Transverse colon (tissue), 4 donors: ENCODE measurements at regions not wholly inside any gene's neighbourhood (a gene's known extent, or its start where the extent isn't known, plus 50 kb on each side); places are given as distances from the start of the nearest gene placed in this dataset.

Experiments
- POLR2A ChIP-seq: fragments of 450-650 bp; IDR thresholded peaks from one replicate; pipeline ENCODE4 v1.6.1; 2016; ENCODE audit warnings: antibody characterized with exemption, mild to moderate bottlenecking, moderate library complexity
- POLR2AphosphoS5 ChIP-seq, 3 donors: sonication (generic); formaldehyde crosslinking; IDR thresholded peaks; one replicate each; pipeline ENCODE4 v1.6.1; 2016; ENCODE audit warnings: antibody characterized with exemption in 3 of 3
- TF ChIP-seq, protein P1 (sequence below), 5 experiments: fragments of 200-600 bp in 3 of 5; fragments of 450-650 bp in 2 of 5; sonication (generic) in 3 of 5; IDR thresholded peaks; 1 replicate in 2 of 5; 2 replicates in 3 of 5; pipeline ENCODE4 v1.5.1; 2016 to 2017; ENCODE audit warnings: antibody characterized with exemption in 5 of 5, inconsistent platforms in 3 of 5, mild to moderate bottlenecking in 2 of 5, moderate library complexity in 1 of 5

DNA sequence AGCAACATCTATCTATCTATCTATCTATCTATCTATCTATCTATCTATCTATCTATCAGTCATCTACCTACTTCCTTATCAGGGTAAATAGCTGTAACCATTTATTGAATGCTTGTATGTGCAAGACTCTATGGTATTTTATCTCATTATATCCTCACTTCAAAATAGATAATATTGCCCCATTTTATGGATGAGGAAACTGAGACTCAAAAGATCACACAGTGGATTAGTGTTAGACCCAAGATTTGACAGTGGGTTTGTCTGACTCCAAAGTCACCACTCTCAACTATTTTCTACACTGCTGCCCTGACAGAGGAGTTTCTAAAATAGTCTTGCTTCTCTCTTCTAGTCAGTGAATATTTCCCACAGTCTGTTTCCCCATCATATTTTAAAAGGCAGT is 94.3 kb upstream of the NR3C1 start:
- TF ChIP-seq POLR2A, result no peak
- TF ChIP-seq, protein P1, sequence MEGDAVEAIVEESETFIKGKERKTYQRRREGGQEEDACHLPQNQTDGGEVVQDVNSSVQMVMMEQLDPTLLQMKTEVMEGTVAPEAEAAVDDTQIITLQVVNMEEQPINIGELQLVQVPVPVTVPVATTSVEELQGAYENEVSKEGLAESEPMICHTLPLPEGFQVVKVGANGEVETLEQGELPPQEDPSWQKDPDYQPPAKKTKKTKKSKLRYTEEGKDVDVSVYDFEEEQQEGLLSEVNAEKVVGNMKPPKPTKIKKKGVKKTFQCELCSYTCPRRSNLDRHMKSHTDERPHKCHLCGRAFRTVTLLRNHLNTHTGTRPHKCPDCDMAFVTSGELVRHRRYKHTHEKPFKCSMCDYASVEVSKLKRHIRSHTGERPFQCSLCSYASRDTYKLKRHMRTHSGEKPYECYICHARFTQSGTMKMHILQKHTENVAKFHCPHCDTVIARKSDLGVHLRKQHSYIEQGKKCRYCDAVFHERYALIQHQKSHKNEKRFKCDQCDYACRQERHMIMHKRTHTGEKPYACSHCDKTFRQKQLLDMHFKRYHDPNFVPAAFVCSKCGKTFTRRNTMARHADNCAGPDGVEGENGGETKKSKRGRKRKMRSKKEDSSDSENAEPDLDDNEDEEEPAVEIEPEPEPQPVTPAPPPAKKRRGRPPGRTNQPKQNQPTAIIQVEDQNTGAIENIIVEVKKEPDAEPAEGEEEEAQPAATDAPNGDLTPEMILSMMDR (IDR thresholded peaks at IDR 0.05), result no peak
- no peak for TF ChIP-seq POLR2AphosphoS5 (IDR thresholded peaks at IDR 0.05)
